ENCODE measurements at regions not wholly inside any gene's neighbourhood (a gene's known extent, or its start where the extent isn't known, plus 50 kb on each side); places are given as distances from the start of the nearest gene placed in this dataset.

- no peak for DNase-seq
Observed at GRCh38 chr15:70417535-70417934, 319.8 kb upstream of the TLE3 start.

DNA sequence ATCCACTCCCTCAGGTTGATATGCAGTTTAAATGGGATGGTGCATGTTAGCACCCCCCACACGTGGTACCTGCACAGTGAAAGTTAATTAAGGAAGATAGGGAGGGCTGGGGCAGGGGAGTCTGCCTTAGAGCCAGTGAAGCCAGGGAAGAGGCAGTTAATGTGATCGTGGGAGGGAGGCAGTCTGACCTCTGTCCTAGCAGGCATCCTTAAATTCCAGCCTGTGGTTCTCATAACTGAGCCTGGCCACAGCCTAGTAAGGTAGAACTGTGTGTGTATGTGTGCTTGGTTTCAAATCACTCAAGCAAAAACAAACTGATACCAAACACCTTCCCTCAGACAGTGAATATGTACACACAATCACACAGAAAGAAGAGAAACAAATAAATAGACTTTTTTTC, 319.1 kb upstream of the TLE3 start:
- DNase-seq: no peak

DNA sequence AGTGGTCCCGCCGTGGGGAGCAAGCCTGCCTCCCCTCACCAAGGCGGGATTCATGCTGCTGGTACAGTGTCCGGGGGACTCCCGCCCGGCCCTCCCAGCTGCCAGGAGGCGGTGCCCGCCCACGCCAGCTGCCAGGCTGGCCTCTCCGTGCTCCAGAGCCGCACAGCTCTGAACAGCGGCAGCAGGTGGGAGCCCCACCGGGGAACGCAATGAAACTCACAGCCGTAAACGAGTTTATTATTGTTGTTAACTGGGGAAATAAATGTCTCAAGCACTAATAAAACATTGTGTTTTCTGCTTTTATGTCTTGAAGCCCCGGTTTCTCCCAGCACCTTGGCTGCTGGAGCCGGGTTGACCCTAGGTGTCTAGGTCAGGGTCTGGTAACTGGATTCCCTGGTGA, 317.7 kb upstream of the TLE3 start:
- no peak for DNase-seq

- DNase-seq: no peak
Observed at GRCh38 chr15:70414626-70415025, 316.9 kb upstream of the TLE3 start.

- no peak for DNase-seq
Observed at GRCh38 chr15:70412794-70413193, 315.1 kb upstream of the TLE3 start.

GRCh38 chr15:70411143-70411863, 313.6 kb upstream of the TLE3 start:
- DNase-seq: no peak

DNA sequence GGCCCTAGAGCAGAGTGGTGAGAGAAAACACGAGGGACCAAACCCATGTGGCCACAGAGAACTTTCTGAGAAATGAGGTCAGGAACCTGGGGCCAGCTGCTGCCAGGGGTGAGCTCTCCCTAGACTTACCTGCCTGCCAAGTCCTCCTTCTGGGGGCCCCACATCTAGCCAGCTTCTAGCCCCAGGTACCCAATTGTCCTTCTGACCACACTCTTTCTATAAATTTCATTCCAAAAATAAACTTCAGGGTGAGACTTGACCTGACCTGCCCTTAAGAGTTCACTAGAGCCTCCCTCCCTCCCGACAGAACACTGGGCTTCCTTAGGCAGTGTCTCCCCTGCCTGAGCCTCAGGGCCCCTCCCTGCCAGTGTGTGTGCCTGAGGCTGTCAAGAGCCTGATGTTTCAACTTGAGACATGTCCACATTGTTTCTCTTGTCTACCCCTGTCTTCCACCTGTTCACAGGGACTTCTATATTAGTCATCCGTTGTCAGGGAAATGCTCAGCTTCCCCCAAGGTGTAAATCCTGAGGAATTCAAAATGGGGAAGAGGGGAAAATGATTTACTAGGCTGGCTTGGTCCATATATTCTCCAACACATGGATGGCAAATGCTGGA, 312.8 kb upstream of the TLE3 start:
- DNase-seq: no peak

- no peak for DNase-seq
Observed at GRCh38 chr15:70409388-70409787, 311.7 kb upstream of the TLE3 start.

- DNase-seq: no peak
Observed at GRCh38 chr15:70407955-70408354, 310.2 kb upstream of the TLE3 start.

- DNase-seq: no peak
Observed at GRCh38 chr15:70407336-70407670, 309.6 kb upstream of the TLE3 start.

DNA sequence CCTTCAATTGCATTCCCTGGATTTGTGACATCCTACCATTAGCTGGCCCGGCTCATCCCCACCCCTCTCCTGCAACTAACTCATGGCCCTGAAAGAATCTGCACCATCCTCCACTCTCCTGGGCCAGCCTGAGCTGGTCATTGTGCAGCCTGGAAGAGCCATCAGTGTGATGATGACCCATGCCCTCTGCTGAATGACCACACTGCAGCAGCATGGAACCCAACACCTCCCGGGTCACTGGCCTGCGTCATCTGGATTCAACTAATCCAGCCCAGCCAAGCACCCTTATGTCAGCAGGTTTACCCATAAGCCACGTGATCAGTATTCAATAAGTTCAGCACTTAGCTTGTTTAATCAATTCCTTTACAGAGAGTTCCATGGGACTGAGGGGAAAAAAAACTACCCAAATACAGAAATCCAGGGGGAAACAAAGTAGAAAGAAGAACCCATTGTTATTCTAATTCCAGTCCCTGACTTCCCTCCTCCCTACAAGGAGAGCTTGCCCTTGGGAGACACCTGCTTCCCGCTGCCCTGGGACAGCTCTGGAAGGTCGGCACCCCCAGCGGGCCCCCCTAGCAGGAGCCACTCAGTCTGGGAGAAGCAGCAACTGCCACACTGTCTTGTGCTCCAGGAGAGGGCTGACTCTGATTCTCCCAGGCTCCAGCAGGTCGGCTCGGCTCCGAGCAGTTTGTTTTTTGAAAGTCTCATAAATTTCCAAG, 309.1 kb upstream of the TLE3 start:
- DNase-seq: no peak

GRCh38 chr15:70401709-70402108, 304.0 kb upstream of the TLE3 start:
- DNase-seq: no peak

DNA sequence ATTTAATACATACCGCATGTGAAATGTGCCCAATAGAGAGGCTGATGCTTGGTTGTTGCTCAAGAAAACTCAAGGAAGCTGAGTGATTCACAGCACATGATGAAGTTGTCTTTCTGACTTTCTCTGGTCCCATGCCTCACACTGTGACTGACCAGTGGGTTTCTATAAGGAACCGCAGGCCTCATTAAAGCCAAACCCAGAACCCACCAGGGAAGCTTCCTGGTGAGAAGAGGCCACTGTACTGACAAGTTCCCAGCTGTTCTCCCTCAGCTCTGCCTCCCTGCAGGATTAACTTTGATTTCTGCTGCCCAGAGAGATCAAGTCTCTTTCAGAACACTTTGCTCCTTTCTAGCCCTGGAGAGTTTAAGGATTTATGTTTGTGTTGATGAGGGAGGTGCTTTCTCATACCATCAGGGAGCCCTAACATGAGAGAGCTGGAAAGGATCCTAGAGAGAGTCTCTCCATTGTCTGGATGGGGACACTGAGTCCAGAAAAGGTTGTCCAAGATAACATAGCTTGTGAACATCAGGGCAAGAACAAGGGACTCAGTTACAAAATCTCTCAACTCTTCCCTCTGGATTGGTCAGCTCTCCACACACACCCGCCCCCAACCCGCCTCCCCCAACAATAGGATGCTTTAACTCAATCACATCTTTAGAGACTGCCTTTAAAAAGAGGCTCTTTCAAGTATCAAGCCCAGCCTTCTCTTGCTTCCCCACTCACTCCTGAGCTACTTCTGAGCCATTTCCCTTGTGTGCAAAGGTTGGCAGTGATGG, 303.2 kb upstream of the TLE3 start:
- no peak for DNase-seq

DNA sequence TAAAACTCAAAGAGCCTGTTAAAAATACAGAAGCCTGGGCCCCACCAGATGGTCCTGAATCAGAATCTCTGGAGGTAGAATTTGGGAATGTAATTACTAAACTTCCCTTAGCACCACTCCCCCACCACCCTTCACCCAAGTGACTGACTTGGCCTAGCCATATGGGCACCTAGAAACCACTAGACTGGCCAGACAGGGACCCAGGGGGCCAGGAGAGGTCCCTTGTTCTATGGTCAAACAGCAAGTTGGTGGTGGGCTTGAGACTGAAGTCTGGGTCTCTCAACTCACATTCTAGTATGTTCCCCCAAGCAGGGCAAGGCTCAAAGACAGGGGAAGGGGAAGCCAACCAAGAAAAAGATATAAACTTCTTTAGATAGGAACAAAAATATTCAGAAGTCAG, 301.5 kb upstream of the TLE3 start:
- no peak for DNase-seq

- DNase-seq: no peak
Observed at GRCh38 chr15:70398694-70399093, 301.0 kb upstream of the TLE3 start.

- DNase-seq: no peak
Observed at GRCh38 chr15:70396807-70397206, 299.1 kb upstream of the TLE3 start.

- DNase-seq: no peak
Observed at GRCh38 chr15:70395164-70395563, 297.4 kb upstream of the TLE3 start.

DNA sequence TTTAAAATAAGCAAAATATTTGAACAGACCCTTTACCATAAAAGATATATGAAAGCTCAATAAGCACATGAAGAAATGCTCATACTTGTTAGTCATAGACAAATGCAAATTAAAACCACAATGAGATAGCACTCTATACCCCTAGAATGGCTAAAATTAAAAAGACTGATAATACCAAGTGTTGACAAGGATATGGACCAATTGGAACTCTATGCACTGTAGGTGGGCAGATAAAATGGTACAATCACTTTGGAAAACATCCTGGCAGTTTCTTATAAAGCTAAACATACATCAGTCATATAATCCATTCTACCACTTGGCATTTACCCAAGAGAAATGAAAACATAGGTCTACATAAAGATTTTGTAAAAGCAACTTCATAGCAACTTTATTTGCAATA, 293.0 kb upstream of the TLE3 start:
- no peak for DNase-seq

GRCh38 chr15:70387993-70388392, 290.3 kb upstream of the TLE3 start:
- DNase-seq: no peak

- no peak for DNase-seq
Observed at GRCh38 chr15:70387081-70387480, 289.4 kb upstream of the TLE3 start.

GRCh38 chr15:70385711-70386110, 288.0 kb upstream of the TLE3 start:
- no peak for DNase-seq

GRCh38 chr15:70385052-70385451, 287.3 kb upstream of the TLE3 start:
- no peak for DNase-seq

DNA sequence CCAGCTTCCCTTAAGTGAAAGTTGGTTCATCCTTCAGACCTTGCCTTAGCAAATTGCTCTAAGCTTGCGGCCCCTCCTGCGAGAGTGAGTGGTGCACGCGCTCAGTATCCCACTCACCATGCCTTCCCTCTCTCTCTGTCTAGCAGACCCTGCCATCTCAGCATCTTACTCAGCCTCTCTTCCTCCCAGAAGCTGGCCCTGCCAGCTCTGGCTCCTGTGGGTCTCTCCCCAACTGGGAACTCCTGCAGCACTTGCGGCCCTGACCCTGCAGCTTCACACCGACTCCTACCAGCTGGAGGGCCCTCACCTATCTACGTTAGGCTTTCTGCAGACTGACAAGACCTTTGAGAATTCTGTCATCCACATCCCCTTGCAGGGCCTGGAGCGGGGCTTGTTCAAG, 286.1 kb upstream of the TLE3 start:
- no peak for DNase-seq
